DOHH2 (cell line): ENCODE measurements at regions not wholly inside any gene's neighbourhood (a gene's known extent, or its start where the extent isn't known, plus 50 kb on each side); places are given as distances from the start of the nearest gene placed in this dataset.

Experiments used
- H3F3A ChIP-seq: fragments of 200-600 bp; sonication (generic), shearing (Covaris generic); 2 replicates; pipeline ENCODE4 v1.6.0; 2016; ENCODE audit warnings: antibody characterized with exemption, mild to moderate bottlenecking; ENCODE audit not compliant: control insufficient read depth, insufficient read depth
- H3K27ac ChIP-seq: fragments of 200-600 bp; sonication (generic); 2 replicates; pipeline ENCODE4 v1.5.1; 2014; ENCODE audit warnings: low read depth, mild to moderate bottlenecking, low read length, moderate library complexity
- H3K27me3 ChIP-seq: fragments of 200-600 bp; sonication (generic); 2 replicates; pipeline ENCODE4 v1.6.1; 2014; ENCODE audit warnings: mild to moderate bottlenecking, low read length, mixed read lengths; ENCODE audit not compliant: control insufficient read depth
- H3K36me3 ChIP-seq: fragments of 200-600 bp; sonication (generic); 2 replicates; pipeline ENCODE4 v1.6.1; 2014; ENCODE audit warnings: mild to moderate bottlenecking, low read length, moderate library complexity, mixed read lengths; ENCODE audit not compliant: control insufficient read depth
- H3K4me1 ChIP-seq: fragments of 200-600 bp; sonication (generic); 2 replicates; pipeline ENCODE4 v1.6.1; 2014; ENCODE audit warnings: mild to moderate bottlenecking, low read length, mixed read lengths; ENCODE audit not compliant: control insufficient read depth
- H3K4me2 ChIP-seq: fragments of 200-600 bp; sonication (generic); 2 replicates; pipeline ENCODE4 v1.6.0; 2014; ENCODE audit warnings: mild to moderate bottlenecking, low read length, moderate library complexity
- H3K4me3 ChIP-seq: fragments of 200-600 bp; sonication (generic); 2 replicates; pipeline ENCODE4 v1.5.1; 2014; ENCODE audit warnings: mild to moderate bottlenecking, low read length, mixed read lengths
- H3K79me2 ChIP-seq: fragments of 200-600 bp; sonication (generic); 2 replicates; pipeline ENCODE4 v1.6.1; 2014; ENCODE audit warnings: mild to moderate bottlenecking, low read length, mixed read lengths; ENCODE audit not compliant: control insufficient read depth
- H3K9me2 ChIP-seq: fragments of 200-600 bp; sonication (generic); replicated peaks from 2 replicates; pipeline ENCODE4 v1.6.1; 2014; ENCODE audit warnings: mild to moderate bottlenecking, low read length, mixed read lengths; ENCODE audit not compliant: control insufficient read depth
- H3K9me3 ChIP-seq: fragments of 200-600 bp; sonication (generic); 2 replicates; pipeline ENCODE4 v1.6.1; 2014; ENCODE audit warnings: antibody characterized with exemption, low read length, mixed read lengths; ENCODE audit not compliant: control insufficient read depth, insufficient read depth
- H4K20me1 ChIP-seq: fragments of 200-600 bp; sonication (generic); 2 replicates; pipeline ENCODE4 v1.6.0; 2014; ENCODE audit warnings: low read depth, mild to moderate bottlenecking, antibody characterized with exemption, low read length, moderate library complexity; ENCODE audit not compliant: control insufficient read depth, insufficient read depth
- EZH2phosphoT487 ChIP-seq: fragments of 200-600 bp; sonication (generic); IDR thresholded peaks from 2 replicates; pipeline ENCODE4 v1.6.1; 2017; ENCODE audit warnings: borderline replicate concordance, mild to moderate bottlenecking, antibody characterized with exemption, low read length, moderate library complexity, mixed read lengths
- TF ChIP-seq, protein P1 (sequence below): fragments of 200-600 bp; sonication (generic); IDR thresholded peaks from one replicate; pipeline ENCODE4 v1.5.1; 2014; ENCODE audit warnings: antibody characterized with exemption, mild to moderate bottlenecking, low read depth, low read length; ENCODE audit not compliant: poor library complexity, severe bottlenecking

DNA sequence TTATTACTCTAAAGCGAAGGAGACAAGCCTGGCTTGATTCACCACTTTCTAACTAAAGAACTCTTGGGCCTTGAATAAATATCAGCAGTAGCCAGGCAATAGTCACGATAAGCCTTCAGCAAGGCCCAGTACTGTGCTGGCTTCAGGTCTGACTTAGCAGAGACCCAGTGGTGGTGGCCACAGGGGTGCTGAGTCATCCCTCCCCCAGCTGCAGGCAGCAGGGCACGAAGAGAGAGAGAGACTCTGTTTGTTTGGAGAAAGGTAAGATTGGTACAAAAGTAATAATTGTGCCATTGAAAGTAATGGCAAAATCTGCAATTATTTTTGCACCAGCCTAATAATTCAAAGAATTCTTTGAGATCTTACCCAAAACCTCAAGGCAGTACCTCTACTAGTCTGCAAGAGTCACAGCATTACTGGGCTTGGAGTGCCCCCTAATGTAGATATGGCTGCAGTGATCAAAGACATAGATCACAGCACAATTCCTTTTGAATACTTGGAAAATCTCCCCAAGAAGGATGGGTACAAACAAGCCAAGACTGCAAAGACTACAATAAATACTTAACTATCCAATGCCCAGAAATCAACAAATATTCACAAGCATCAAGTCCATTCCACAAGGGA, 159.5 kb upstream of the USP38 start:
- H3K9me2 ChIP-seq, result no peaks in the 10 kb centered on the region
- H3K36me3 ChIP-seq, result no peaks in the 10 kb centered on the region
- H3K9me3 ChIP-seq, result no peaks in the 10 kb centered on the region
- H3K27me3 ChIP-seq, result no peaks in the 10 kb centered on the region
- H4K20me1 ChIP-seq, result no peaks in the 10 kb centered on the region
- no peak for TF ChIP-seq EZH2phosphoT487
- TF ChIP-seq, protein P1, sequence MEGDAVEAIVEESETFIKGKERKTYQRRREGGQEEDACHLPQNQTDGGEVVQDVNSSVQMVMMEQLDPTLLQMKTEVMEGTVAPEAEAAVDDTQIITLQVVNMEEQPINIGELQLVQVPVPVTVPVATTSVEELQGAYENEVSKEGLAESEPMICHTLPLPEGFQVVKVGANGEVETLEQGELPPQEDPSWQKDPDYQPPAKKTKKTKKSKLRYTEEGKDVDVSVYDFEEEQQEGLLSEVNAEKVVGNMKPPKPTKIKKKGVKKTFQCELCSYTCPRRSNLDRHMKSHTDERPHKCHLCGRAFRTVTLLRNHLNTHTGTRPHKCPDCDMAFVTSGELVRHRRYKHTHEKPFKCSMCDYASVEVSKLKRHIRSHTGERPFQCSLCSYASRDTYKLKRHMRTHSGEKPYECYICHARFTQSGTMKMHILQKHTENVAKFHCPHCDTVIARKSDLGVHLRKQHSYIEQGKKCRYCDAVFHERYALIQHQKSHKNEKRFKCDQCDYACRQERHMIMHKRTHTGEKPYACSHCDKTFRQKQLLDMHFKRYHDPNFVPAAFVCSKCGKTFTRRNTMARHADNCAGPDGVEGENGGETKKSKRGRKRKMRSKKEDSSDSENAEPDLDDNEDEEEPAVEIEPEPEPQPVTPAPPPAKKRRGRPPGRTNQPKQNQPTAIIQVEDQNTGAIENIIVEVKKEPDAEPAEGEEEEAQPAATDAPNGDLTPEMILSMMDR, result peak; percentile 28
- H3F3A ChIP-seq, result no peaks in the 10 kb centered on the region
- no peak overlapping the region for H3K27ac ChIP-seq
- H3K4me2 ChIP-seq, result no peak overlapping the region
- H3K4me3 ChIP-seq, result no peak overlapping the region
- no peaks in the 10 kb centered on the region for H3K79me2 ChIP-seq
- no peaks in the 10 kb centered on the region for H3K4me1 ChIP-seq

DNA sequence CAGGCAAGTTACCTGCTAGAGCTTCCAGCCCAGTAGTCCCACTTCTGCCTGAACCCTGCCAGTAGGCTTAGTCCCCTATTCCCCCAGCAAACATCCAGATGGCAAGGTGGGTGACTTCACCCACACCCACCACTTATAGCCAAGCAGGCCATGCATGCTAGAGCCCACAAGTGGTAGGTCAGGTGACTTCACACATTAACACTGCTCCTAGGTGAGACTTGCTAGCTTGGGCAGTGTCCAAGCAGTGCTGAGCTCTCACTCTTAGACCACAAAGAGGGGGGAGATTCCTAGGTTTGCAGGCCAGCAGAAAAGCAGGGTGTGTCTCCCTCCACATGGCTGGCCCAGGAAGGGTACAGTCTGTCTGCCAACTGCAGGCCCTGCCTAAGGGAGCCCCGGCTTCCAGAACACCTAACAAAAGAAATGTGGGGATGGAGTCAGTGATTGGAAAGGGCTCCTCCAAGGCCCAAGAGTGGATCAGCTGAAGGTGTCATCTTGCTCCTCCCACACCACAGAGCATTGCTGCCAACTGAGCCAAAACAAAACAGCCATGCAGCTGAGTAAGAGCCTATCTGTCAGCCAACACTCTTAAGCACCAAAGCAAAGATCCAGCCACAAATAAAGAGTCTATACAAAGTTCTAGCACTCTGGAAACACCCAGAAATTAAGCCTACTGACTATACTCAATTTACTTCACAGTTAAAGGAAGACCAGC, 158.1 kb upstream of the USP38 start:
- Histone ChIP-seq H3K27me3 (no peaks in the 10 kb centered on the region), H3K79me2 (no peaks in the 10 kb centered on the region), H4K20me1 (no peaks in the 10 kb centered on the region), H3K4me1 (no peaks in the 10 kb centered on the region), H3K36me3 (no peaks in the 10 kb centered on the region), H3F3A (no peaks in the 10 kb centered on the region), H3K27ac (no peak overlapping the region), H3K4me2 (no peak overlapping the region), H3K4me3 (no peak overlapping the region), H3K9me2 (no peaks in the 10 kb centered on the region), H3K9me3 (no peaks in the 10 kb centered on the region)
- no peak for TF ChIP-seq EZH2phosphoT487
- TF ChIP-seq, protein P1, result no peak

DNA sequence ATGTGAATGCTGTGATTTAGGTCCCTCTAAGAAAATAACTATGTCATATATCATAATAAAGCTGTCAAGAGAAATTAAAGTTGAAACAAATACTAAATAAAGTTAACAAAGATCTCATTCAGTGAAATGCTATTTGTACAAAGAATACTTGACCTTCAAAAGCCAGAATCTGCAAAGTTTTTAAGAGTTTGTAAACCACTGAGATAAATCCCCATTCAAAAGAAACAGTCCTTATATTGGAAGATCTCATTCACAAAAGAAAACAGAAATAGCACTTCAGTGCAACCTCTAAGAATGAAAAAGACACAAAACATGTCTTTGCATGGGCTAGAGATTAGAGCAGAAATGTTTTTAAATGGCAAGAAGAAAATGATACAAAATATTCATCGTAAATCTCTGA, 149.1 kb upstream of the USP38 start:
- Histone ChIP-seq H3K27me3 (no peaks in the 10 kb centered on the region), H3F3A (no peaks in the 10 kb centered on the region), H3K36me3 (no peaks in the 10 kb centered on the region), H3K4me2 (no peak overlapping the region), H3K9me2 (no peaks in the 10 kb centered on the region), H4K20me1 (no peaks in the 10 kb centered on the region), H3K79me2 (no peaks in the 10 kb centered on the region), H3K27ac (no peak overlapping the region), H3K9me3 (no peaks in the 10 kb centered on the region), H3K4me3 (no peak overlapping the region), H3K4me1 (no peaks in the 10 kb centered on the region)
- TF ChIP-seq, protein P1, result no peak
- no peak for TF ChIP-seq EZH2phosphoT487
